Hippocampal formation (tissue), 2 donors: ENCODE measurements at regions not wholly inside any gene's neighbourhood (a gene's known extent, or its start where the extent isn't known, plus 50 kb on each side); places are given as distances from the start of the nearest gene placed in this dataset.

Source experiments
- DNase-seq, 2 donors: peaks; one replicate each; lab custom pipeline; 2025; lab: John Stamatoyannopoulos, UW

- DNase-seq: no peak
Observed at GRCh38 chr9:118305331-118305730, 601.1 kb downstream of the TLR4 start.

GRCh38 chr9:118306801-118307200 lies 602.6 kb downstream of the TLR4 start:
- no peak for DNase-seq

GRCh38 chr9:118313965-118314364 lies 609.8 kb downstream of the TLR4 start:
- no peak for DNase-seq

GRCh38 chr9:118316831-118317343 lies 612.7 kb downstream of the TLR4 start:
- DNase-seq: no peak

- DNase-seq: no peak
Observed at GRCh38 chr9:118318770-118319431, 614.7 kb downstream of the TLR4 start.

- no peak for DNase-seq
Observed at GRCh38 chr9:118321788-118322187, 617.6 kb downstream of the TLR4 start.

- no peak for DNase-seq
Observed at GRCh38 chr9:118324706-118325105, 620.5 kb downstream of the TLR4 start.

- DNase-seq: no peak
Observed at GRCh38 chr9:118325757-118326156, 621.6 kb downstream of the TLR4 start.

- DNase-seq: no peak
Observed at GRCh38 chr9:118326326-118326725, 622.1 kb downstream of the TLR4 start.

GRCh38 chr9:118330191-118330986 lies 626.2 kb downstream of the TLR4 start:
- no peak for DNase-seq

GRCh38 chr9:118331622-118332045 lies 627.4 kb downstream of the TLR4 start:
- DNase-seq: no peak

GRCh38 chr9:118336250-118336942 lies 632.2 kb downstream of the TLR4 start:
- DNase-seq: no peak

GRCh38 chr9:118336943-118337330 lies 632.7 kb downstream of the TLR4 start:
- no peak for DNase-seq

GRCh38 chr9:118360036-118360435 lies 655.8 kb downstream of the TLR4 start:
- DNase-seq: no peak

- DNase-seq: no peak
Observed at GRCh38 chr9:118362123-118362522, 657.9 kb downstream of the TLR4 start.

GRCh38 chr9:118362596-118362995 lies 658.4 kb downstream of the TLR4 start:
- no peak for DNase-seq

GRCh38 chr9:118364266-118365106 lies 660.3 kb downstream of the TLR4 start:
- DNase-seq: no peak

GRCh38 chr9:118366228-118366627 lies 662.0 kb downstream of the TLR4 start:
- DNase-seq: no peak

- no peak for DNase-seq
Observed at GRCh38 chr9:118367383-118367782, 663.2 kb downstream of the TLR4 start.

- DNase-seq: no peak
Observed at GRCh38 chr9:118384531-118385100, 680.4 kb downstream of the TLR4 start.

GRCh38 chr9:118395415-118395814 lies 691.2 kb downstream of the TLR4 start:
- no peak for DNase-seq
